ENCODE measurements at regions not wholly inside any gene's neighbourhood (a gene's known extent, or its start where the extent isn't known, plus 50 kb on each side); places are given as distances from the start of the nearest gene placed in this dataset.
"Not testable (repeated sequence)": the region's sequence is repeated elsewhere in the genome, so short reads cannot be mapped to it uniquely, and the experiment has no call there.

DNA sequence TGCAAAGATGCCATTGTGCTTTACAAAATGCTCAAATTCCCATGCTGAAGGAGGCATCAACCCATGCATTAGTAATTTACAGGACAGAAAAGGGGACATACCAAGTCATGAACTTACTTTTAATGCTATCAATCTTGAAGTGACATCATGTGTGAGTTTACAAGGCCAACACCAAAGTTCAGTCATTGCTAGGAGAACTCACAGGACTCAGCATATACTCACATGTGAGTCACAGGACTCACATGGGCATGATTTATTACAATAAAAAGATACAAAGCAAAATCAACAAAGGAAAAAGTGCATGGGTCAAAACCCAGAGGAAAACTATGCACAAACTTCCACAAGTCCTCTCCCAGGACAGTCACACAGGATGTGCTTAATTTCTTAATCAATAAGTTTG, 1656.0 kb downstream of the MRPL39 start:
- TF ChIP-seq, protein P1, sequence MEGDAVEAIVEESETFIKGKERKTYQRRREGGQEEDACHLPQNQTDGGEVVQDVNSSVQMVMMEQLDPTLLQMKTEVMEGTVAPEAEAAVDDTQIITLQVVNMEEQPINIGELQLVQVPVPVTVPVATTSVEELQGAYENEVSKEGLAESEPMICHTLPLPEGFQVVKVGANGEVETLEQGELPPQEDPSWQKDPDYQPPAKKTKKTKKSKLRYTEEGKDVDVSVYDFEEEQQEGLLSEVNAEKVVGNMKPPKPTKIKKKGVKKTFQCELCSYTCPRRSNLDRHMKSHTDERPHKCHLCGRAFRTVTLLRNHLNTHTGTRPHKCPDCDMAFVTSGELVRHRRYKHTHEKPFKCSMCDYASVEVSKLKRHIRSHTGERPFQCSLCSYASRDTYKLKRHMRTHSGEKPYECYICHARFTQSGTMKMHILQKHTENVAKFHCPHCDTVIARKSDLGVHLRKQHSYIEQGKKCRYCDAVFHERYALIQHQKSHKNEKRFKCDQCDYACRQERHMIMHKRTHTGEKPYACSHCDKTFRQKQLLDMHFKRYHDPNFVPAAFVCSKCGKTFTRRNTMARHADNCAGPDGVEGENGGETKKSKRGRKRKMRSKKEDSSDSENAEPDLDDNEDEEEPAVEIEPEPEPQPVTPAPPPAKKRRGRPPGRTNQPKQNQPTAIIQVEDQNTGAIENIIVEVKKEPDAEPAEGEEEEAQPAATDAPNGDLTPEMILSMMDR (conservative IDR thresholded peaks at IDR 0.05; ENCODE audit: low read depth, low read length), result no peak
- no peak overlapping the region for H3K4me3 ChIP-seq (ENCODE audit: low read depth, low read length)
- no peak for DNase-seq (ENCODE audit: low read depth)

- no peak for DNase-seq (ENCODE audit: low read depth)
- TF ChIP-seq, protein P1 (conservative IDR thresholded peaks at IDR 0.05; ENCODE audit: low read depth, low read length), result no peak
- H3K4me3 ChIP-seq (ENCODE audit: low read depth, low read length), result no peak overlapping the region
These were observed 1656.9 kb downstream of the MRPL39 start for GRCh38 chr21:23950344-23950743.

GRCh38 chr21:23949493-23949892, 1657.8 kb downstream of the MRPL39 start:
- no peak overlapping the region for H3K4me3 ChIP-seq (ENCODE audit: low read depth, low read length)
- TF ChIP-seq, protein P1 (conservative IDR thresholded peaks at IDR 0.05; ENCODE audit: low read depth, low read length), result no peak

DNA sequence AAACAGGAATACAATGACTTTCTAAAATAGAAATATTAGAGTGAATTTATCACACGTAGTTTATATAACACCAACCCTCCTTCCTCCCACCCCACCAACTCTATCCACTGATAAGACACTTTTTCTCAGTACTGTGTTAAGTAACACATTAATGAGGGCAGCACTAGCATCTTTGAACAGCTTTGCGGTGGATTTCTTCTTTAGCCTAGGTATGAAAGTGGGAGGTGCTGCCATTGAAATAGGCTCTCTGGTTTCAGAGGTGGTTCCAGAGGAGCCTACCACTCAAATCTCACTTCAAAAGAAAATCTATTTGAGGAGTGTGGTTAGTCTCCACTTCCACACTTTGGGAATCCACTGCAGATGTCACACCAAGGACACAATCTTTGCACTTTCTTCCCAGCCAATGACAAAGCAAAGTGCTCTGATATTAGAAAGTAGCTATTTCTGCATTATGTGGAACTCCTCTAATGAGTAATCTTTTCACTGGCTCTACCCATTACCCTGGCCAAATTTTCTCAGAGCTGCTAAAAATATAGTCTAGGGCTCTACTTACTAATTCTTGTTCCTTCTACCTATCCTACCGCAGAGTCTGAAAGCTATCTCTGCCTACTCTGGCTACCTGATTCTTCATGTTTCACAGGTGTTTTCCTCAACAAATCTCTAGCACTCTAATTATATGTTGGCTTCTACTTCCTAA, 1667.8 kb downstream of the MRPL39 start:
- no peak for DNase-seq (ENCODE audit: low read depth)
- TF ChIP-seq, protein P1 (conservative IDR thresholded peaks at IDR 0.05; ENCODE audit: low read depth, low read length), result no peak
- H3K4me3 ChIP-seq (ENCODE audit: low read depth, low read length), result no peak overlapping the region

More at GRCh38 chr21:23949493-23949892, 1657.8 kb downstream of the MRPL39 start:
- DNase-seq (ENCODE audit: low read depth), result no peak

GRCh38 chr21:23936991-23937390, 1670.3 kb downstream of the MRPL39 start:
- TF ChIP-seq, protein P1 (conservative IDR thresholded peaks at IDR 0.05; ENCODE audit: low read depth, low read length), result no peak
- DNase-seq (ENCODE audit: low read depth), result no peak
- H3K4me3 ChIP-seq (ENCODE audit: low read depth, low read length), result no peak overlapping the region

GRCh38 chr21:23936224-23936623, 1671.1 kb downstream of the MRPL39 start:
- no peak for DNase-seq (ENCODE audit: low read depth)
- TF ChIP-seq, protein P1 (conservative IDR thresholded peaks at IDR 0.05; ENCODE audit: low read depth, low read length), result peak; percentile 52
- H3K4me3 ChIP-seq (ENCODE audit: low read depth, low read length), result no peak overlapping the region

- no peak for DNase-seq (ENCODE audit: low read depth)
- no peak overlapping the region for H3K4me3 ChIP-seq (ENCODE audit: low read depth, low read length)
- TF ChIP-seq, protein P1 (conservative IDR thresholded peaks at IDR 0.05; ENCODE audit: low read depth, low read length), result no peak
These were observed 1676.7 kb downstream of the MRPL39 start for GRCh38 chr21:23930565-23930964.

DNA sequence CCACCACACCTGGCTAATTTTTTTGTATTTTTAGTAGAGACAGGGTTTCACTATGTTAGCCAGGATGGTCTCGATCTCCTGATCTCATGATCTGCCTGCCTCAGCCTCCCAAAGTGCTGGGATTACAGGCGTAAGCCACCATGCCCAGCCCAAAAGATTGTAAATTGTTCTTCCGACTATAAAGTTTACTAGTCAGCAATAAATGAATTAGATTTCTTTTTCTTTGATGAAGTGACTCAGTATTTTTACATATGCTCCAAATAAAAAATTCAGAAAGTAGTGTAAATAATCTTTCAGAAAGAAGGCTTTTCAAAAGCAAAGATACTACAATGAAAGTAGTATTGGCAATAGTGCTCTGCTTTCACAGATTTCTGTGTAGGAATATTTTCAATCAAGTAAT, 1680.9 kb downstream of the MRPL39 start:
- not testable (repeated sequence) for H3K4me3 ChIP-seq (ENCODE audit: low read depth, low read length); DNase-seq (ENCODE audit: low read depth)
